ENCODE measurements at regions not wholly inside any gene's neighbourhood (a gene's known extent, or its start where the extent isn't known, plus 50 kb on each side); places are given as distances from the start of the nearest gene placed in this dataset.
"Not testable (repeated sequence)": the region's sequence is repeated elsewhere in the genome, so short reads cannot be mapped to it uniquely, and the experiment has no call there.

- H3K4me1 ChIP-seq (ENCODE audit: control insufficient read depth in 2 of 2, insufficient read depth in 2 of 2, low read length in 2 of 2), result no peaks in the 10 kb centered on the region
- H3K27ac ChIP-seq (ENCODE audit: low read depth in 1 of 2, low read length in 1 of 2), result no peak overlapping the region
- H3K36me3 ChIP-seq (ENCODE audit: control insufficient read depth in 2 of 2, insufficient read depth in 2 of 2, low read length in 1 of 2), result no peaks in the 10 kb centered on the region
- H3K4me3 ChIP-seq (ENCODE audit: low read length in 2 of 2), result no peak overlapping the region
- WGBS, result 56% methylated on average over 4 of the region's 4 CpGs
- H3K9me3 ChIP-seq (ENCODE audit: control insufficient read depth in 2 of 2, insufficient read depth in 1 of 2, low read length in 1 of 2), result no peaks in the 10 kb centered on the region
- H3K27me3 ChIP-seq (ENCODE audit: control insufficient read depth in 2 of 2, insufficient read depth in 1 of 2, low read length in 1 of 2), result no peaks in the 10 kb centered on the region
- DNase-seq (ENCODE audit: low read depth in 6 of 9, low spot score in 9 of 9), result no peak
These were observed 81.5 kb upstream of the MSX2 start for GRCh38 chr5:174642816-174643405.

- Histone ChIP-seq H3K4me3 (ENCODE audit: low read length in 2 of 2) (no peak overlapping the region), H3K9me3 (ENCODE audit: control insufficient read depth in 2 of 2, insufficient read depth in 1 of 2, low read length in 1 of 2) (no peaks in the 10 kb centered on the region), H3K36me3 (ENCODE audit: control insufficient read depth in 2 of 2, insufficient read depth in 2 of 2, low read length in 1 of 2) (no peaks in the 10 kb centered on the region), H3K4me1 (ENCODE audit: control insufficient read depth in 2 of 2, insufficient read depth in 2 of 2, low read length in 2 of 2) (no peaks in the 10 kb centered on the region), H3K27me3 (ENCODE audit: control insufficient read depth in 2 of 2, insufficient read depth in 1 of 2, low read length in 1 of 2) (no peaks in the 10 kb centered on the region), H3K27ac (ENCODE audit: low read depth in 1 of 2, low read length in 1 of 2) (no peak overlapping the region)
- no peak for DNase-seq (ENCODE audit: low read depth in 6 of 9, low spot score in 9 of 9)
- WGBS, result 93% methylated on average over 3 of the region's 3 CpGs
These were observed 79.9 kb upstream of the MSX2 start for GRCh38 chr5:174644436-174644835.

- Histone ChIP-seq H3K4me3 (ENCODE audit: low read length in 2 of 2) (no peak overlapping the region), H3K27ac (ENCODE audit: low read depth in 1 of 2, low read length in 1 of 2) (no peak overlapping the region), H3K27me3 (ENCODE audit: control insufficient read depth in 2 of 2, insufficient read depth in 1 of 2, low read length in 1 of 2) (no peaks in the 10 kb centered on the region), H3K36me3 (ENCODE audit: control insufficient read depth in 2 of 2, insufficient read depth in 2 of 2, low read length in 1 of 2) (no peaks in the 10 kb centered on the region), H3K9me3 (ENCODE audit: control insufficient read depth in 2 of 2, insufficient read depth in 1 of 2, low read length in 1 of 2) (no peaks in the 10 kb centered on the region), H3K4me1 (ENCODE audit: control insufficient read depth in 2 of 2, insufficient read depth in 2 of 2, low read length in 2 of 2) (no peaks in the 10 kb centered on the region)
- no peak for DNase-seq (ENCODE audit: low read depth in 6 of 9, low spot score in 9 of 9)
These were observed 79.5 kb upstream of the MSX2 start for GRCh38 chr5:174644923-174645322.

- no peak for DNase-seq (ENCODE audit: low read depth in 6 of 9, low spot score in 9 of 9)
These were observed 78.7 kb upstream of the MSX2 start for GRCh38 chr5:174645677-174646076.

GRCh38 chr5:174648618-174649017 lies 75.8 kb upstream of the MSX2 start:
- WGBS, result 90% methylated on average over 4 of the region's 4 CpGs
- not testable (repeated sequence) for DNase-seq (ENCODE audit: low read depth in 6 of 9, low spot score in 9 of 9)

More at GRCh38 chr5:174645677-174646076, 78.7 kb upstream of the MSX2 start:
- WGBS, result 94% methylated on average over 4 of the region's 4 CpGs
- Histone ChIP-seq H3K27me3 (ENCODE audit: control insufficient read depth in 2 of 2, insufficient read depth in 1 of 2, low read length in 1 of 2) (no peaks in the 10 kb centered on the region), H3K9me3 (ENCODE audit: control insufficient read depth in 2 of 2, insufficient read depth in 1 of 2, low read length in 1 of 2) (no peaks in the 10 kb centered on the region), H3K36me3 (ENCODE audit: control insufficient read depth in 2 of 2, insufficient read depth in 2 of 2, low read length in 1 of 2) (no peaks in the 10 kb centered on the region), H3K4me1 (ENCODE audit: control insufficient read depth in 2 of 2, insufficient read depth in 2 of 2, low read length in 2 of 2) (no peaks in the 10 kb centered on the region), H3K4me3 (ENCODE audit: low read length in 2 of 2) (no peak overlapping the region), H3K27ac (ENCODE audit: low read depth in 1 of 2, low read length in 1 of 2) (no peak overlapping the region)

GRCh38 chr5:174649391-174649790 lies 75.0 kb upstream of the MSX2 start:
- DNase-seq (ENCODE audit: low read depth in 6 of 9, low spot score in 9 of 9), result no peak
- WGBS, result 86% methylated on average over 8 of the region's 8 CpGs

More at GRCh38 chr5:174648618-174649017, 75.8 kb upstream of the MSX2 start:
- H3K4me3 ChIP-seq (ENCODE audit: low read length in 2 of 2); H3K36me3 ChIP-seq (ENCODE audit: control insufficient read depth in 2 of 2, insufficient read depth in 2 of 2, low read length in 1 of 2); H3K4me1 ChIP-seq (ENCODE audit: control insufficient read depth in 2 of 2, insufficient read depth in 2 of 2, low read length in 2 of 2); H3K27me3 ChIP-seq (ENCODE audit: control insufficient read depth in 2 of 2, insufficient read depth in 1 of 2, low read length in 1 of 2); H3K9me3 ChIP-seq (ENCODE audit: control insufficient read depth in 2 of 2, insufficient read depth in 1 of 2, low read length in 1 of 2); H3K27ac ChIP-seq (ENCODE audit: low read depth in 1 of 2, low read length in 1 of 2): not testable (repeated sequence)

GRCh38 chr5:174654442-174654841 lies 69.9 kb upstream of the MSX2 start:
- H3K4me3 ChIP-seq (ENCODE audit: low read length in 2 of 2), result no peak overlapping the region
- H3K27ac ChIP-seq (ENCODE audit: low read depth in 1 of 2, low read length in 1 of 2), result no peak overlapping the region
- H3K4me1 ChIP-seq (ENCODE audit: control insufficient read depth in 2 of 2, insufficient read depth in 2 of 2, low read length in 2 of 2), result no peaks in the 10 kb centered on the region
- no peak for DNase-seq (ENCODE audit: low read depth in 6 of 9, low spot score in 9 of 9)
- H3K36me3 ChIP-seq (ENCODE audit: control insufficient read depth in 2 of 2, insufficient read depth in 2 of 2, low read length in 1 of 2), result no peaks in the 10 kb centered on the region
- no peaks in the 10 kb centered on the region for H3K9me3 ChIP-seq (ENCODE audit: control insufficient read depth in 2 of 2, insufficient read depth in 1 of 2, low read length in 1 of 2)
- H3K27me3 ChIP-seq (ENCODE audit: control insufficient read depth in 2 of 2, insufficient read depth in 1 of 2, low read length in 1 of 2), result no peaks in the 10 kb centered on the region
- 87% methylated on average over 3 of the region's 3 CpGs for WGBS

More at GRCh38 chr5:174649391-174649790, 75.0 kb upstream of the MSX2 start:
- Histone ChIP-seq H3K27me3 (ENCODE audit: control insufficient read depth in 2 of 2, insufficient read depth in 1 of 2, low read length in 1 of 2) (no peaks in the 10 kb centered on the region), H3K36me3 (ENCODE audit: control insufficient read depth in 2 of 2, insufficient read depth in 2 of 2, low read length in 1 of 2) (no peaks in the 10 kb centered on the region), H3K4me1 (ENCODE audit: control insufficient read depth in 2 of 2, insufficient read depth in 2 of 2, low read length in 2 of 2) (no peaks in the 10 kb centered on the region), H3K9me3 (ENCODE audit: control insufficient read depth in 2 of 2, insufficient read depth in 1 of 2, low read length in 1 of 2) (no peaks in the 10 kb centered on the region), H3K27ac (ENCODE audit: low read depth in 1 of 2, low read length in 1 of 2) (no peak overlapping the region), H3K4me3 (ENCODE audit: low read length in 2 of 2) (no peak overlapping the region)

- no peaks in the 10 kb centered on the region for H3K36me3 ChIP-seq (ENCODE audit: control insufficient read depth in 2 of 2, insufficient read depth in 2 of 2, low read length in 1 of 2)
- WGBS, result 93% methylated on average over 4 of the region's 4 CpGs
- no peak overlapping the region for H3K4me3 ChIP-seq (ENCODE audit: low read length in 2 of 2)
- H3K4me1 ChIP-seq (ENCODE audit: control insufficient read depth in 2 of 2, insufficient read depth in 2 of 2, low read length in 2 of 2), result no peaks in the 10 kb centered on the region
- H3K9me3 ChIP-seq (ENCODE audit: control insufficient read depth in 2 of 2, insufficient read depth in 1 of 2, low read length in 1 of 2), result no peaks in the 10 kb centered on the region
- H3K27ac ChIP-seq (ENCODE audit: low read depth in 1 of 2, low read length in 1 of 2), result no peak overlapping the region
- H3K27me3 ChIP-seq (ENCODE audit: control insufficient read depth in 2 of 2, insufficient read depth in 1 of 2, low read length in 1 of 2), result no peaks in the 10 kb centered on the region
- DNase-seq (ENCODE audit: low read depth in 6 of 9, low spot score in 9 of 9), result no peak
These were observed 69.0 kb upstream of the MSX2 start for GRCh38 chr5:174655351-174655750.

GRCh38 chr5:174664180-174664850 lies 60.1 kb upstream of the MSX2 start:
- WGBS, result 95% methylated on average over 4 of the region's 4 CpGs
- H3K9me3 ChIP-seq (ENCODE audit: control insufficient read depth in 2 of 2, insufficient read depth in 1 of 2, low read length in 1 of 2), result no peaks in the 10 kb centered on the region
- DNase-seq (ENCODE audit: low read depth in 6 of 9, low spot score in 9 of 9), result no peak
- H3K36me3 ChIP-seq (ENCODE audit: control insufficient read depth in 2 of 2, insufficient read depth in 2 of 2, low read length in 1 of 2), result no peaks in the 10 kb centered on the region
- no peak overlapping the region for H3K4me3 ChIP-seq (ENCODE audit: low read length in 2 of 2)
- no peaks in the 10 kb centered on the region for H3K4me1 ChIP-seq (ENCODE audit: control insufficient read depth in 2 of 2, insufficient read depth in 2 of 2, low read length in 2 of 2)
- H3K27ac ChIP-seq (ENCODE audit: low read depth in 1 of 2, low read length in 1 of 2), result no peak overlapping the region
- H3K27me3 ChIP-seq (ENCODE audit: control insufficient read depth in 2 of 2, insufficient read depth in 1 of 2, low read length in 1 of 2), result no peaks in the 10 kb centered on the region

Measured in thymus (tissue), 11 donors.